T-helper 2 cell treated with Interferon-gamma antibody and Interleukin-4, amounts not matched to agents 100 ng/mL and 5 ng/mL, for 36 hours (primary cell): ENCODE measurements at regions not wholly inside any gene's neighbourhood (a gene's known extent, or its start where the extent isn't known, plus 50 kb on each side); places are given as distances from the start of the nearest gene placed in this dataset.

Experiments used
- intact Hi-C: fragments of 100-400 bp; cut with micrococcal nuclease; formaldehyde crosslinking; loops from one replicate; pipeline ENCODE4 v1.15.1; 2023

- intact Hi-C loops, result no loop called here
Observed at GRCh38 chr16:87061243-87061920, 255.8 kb downstream of the C16orf95 start.

- intact Hi-C loops, result loop anchor here (1.0 kb wide), 1 partner anchor 500 kb away; no protein-coding TSS in a partner anchor
Observed at GRCh38 chr16:87062569-87063442, 254.4 kb downstream of the C16orf95 start.

DNA sequence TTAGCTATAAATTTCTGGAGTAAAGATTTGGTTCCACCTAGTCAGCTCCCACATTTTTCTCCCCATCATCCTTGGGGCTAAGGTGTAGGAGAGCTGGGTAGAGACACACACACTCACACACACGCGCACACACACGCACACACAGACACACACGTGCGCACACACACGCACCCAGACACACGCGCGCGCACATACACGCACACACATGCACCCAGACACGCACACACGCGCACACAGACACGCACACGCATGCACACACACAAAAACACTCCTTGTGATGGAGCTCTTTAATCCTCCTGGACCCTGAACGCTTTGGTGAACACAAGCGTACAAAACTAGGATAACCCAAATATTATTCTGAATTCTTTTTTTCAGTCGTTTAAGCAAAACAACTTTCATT is 253.6 kb downstream of the C16orf95 start:
- intact Hi-C loops, result no loop called here

DNA sequence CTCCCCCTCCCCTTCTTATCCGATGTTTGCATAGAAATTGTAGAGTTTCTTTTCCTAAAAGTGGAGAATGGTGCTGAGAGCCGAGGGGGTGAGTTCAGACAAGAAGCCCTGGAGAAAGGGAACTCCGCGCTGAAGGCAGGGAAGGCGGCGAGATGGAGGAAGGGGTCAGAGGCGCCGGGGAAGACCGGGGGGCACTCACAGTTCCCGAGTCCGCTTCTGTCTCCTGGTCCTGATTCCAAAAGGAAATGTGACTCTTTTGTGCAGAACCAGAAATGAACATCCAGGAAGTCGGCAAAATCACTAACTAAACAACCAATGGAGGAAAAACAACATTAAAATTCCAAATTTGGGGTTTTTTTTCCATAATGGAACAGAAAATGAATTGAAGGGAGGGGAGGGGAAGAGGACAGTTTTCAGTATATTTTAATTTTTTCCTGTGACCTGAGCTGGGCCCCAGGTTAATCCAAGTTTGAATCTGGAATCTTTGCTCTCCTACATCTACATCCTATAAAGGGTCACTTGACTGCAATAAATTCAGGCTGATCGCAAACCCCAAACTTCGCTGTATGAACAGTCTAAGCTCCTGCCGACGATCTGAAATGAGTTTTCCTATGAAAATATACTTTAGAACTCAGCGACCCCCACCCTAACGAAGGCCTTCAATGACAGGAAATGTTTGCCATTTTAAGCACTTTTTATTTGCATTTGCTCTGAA is 252.3 kb downstream of the C16orf95 start:
- intact Hi-C loops, result no loop called here

DNA sequence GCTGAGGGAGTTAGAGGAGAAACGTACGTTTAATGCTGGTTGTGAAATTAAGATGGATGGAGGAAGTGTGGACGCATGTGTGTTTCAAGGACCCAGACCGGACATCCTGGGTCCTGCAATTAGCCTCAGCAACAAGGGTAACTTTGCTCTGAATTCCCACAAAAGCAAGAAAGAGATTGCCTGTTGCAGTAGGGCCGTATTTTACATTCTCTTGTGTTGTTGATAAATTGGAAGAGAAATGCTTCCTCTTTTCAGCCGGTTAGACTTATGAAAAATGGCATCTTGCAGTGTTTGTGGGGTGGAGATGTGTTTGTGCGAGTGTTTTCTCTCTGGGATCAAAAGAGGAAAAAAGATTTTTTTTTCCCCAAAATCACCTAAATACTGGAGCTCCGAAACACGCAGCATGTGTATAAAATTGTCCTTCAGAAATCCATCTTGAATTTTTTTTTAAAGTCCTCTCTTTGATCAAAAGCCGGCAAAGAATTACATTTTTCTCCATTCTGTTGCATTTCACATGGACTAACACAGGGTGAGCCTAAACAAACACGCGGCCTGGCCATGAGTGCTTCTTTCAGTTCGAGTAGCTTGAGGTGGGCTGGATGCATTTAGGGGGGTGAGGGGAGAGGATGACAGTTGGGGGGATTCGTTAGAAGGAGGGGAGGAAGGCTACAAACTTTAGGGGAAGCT is 251.6 kb downstream of the C16orf95 start:
- intact Hi-C loops, result no loop called here

GRCh38 chr16:87066133-87067002 is 250.8 kb downstream of the C16orf95 start:
- intact Hi-C loops, result no loop called here

DNA sequence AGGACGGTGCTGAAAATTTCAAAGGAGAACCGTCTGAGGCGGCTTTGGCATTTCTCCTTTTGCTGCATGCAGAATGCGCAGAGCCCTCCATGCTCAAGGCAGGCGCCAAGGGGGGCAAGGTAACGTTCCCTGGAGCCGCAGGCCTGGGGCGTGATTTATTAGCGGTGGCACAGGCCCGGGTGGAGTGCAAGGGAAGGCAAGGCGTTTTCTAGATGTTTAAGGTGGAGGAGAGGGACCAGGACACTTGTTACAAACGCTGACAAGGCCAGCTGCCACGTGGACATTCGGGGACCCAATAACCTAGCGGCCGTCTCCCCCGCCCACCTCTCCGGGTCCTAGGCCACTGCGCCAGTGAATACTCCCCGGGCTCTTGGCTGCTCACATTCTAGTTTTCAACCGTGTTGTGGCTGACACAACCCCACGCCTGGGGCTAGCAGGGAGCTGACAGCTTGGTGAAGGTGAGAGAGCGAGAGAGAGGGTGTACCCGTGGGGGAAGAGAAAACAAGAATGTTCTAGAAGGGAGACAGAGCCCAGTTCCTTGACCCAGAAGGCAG is 250.1 kb downstream of the C16orf95 start:
- intact Hi-C loops, result no loop called here

GRCh38 chr16:87067836-87068761 is 249.1 kb downstream of the C16orf95 start:
- intact Hi-C loops, result no loop called here

DNA sequence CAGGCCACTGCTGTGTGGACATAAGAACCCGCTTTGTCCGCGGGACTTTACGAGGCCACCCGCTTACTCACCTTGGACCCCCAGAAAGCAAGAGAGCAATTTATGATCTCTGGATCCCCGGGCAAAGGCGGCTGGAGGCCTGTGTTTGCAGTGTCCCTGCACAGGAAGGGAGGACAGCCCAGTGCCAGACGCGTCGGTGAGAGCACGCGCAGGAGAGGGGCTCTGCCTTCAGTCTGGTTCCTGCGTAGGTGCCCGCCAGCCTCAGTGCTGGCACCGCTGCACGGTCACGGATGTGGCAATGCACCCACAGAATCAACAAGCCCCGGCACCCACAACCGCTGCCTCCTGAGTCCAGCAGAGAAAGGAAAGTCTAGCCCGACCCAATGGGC is 248.4 kb downstream of the C16orf95 start:
- intact Hi-C loops, result no loop called here

- intact Hi-C loops, result no loop called here
Observed at GRCh38 chr16:87070657-87071056, 246.5 kb downstream of the C16orf95 start.

GRCh38 chr16:87072101-87072500 is 245.1 kb downstream of the C16orf95 start:
- intact Hi-C loops, result no loop called here

DNA sequence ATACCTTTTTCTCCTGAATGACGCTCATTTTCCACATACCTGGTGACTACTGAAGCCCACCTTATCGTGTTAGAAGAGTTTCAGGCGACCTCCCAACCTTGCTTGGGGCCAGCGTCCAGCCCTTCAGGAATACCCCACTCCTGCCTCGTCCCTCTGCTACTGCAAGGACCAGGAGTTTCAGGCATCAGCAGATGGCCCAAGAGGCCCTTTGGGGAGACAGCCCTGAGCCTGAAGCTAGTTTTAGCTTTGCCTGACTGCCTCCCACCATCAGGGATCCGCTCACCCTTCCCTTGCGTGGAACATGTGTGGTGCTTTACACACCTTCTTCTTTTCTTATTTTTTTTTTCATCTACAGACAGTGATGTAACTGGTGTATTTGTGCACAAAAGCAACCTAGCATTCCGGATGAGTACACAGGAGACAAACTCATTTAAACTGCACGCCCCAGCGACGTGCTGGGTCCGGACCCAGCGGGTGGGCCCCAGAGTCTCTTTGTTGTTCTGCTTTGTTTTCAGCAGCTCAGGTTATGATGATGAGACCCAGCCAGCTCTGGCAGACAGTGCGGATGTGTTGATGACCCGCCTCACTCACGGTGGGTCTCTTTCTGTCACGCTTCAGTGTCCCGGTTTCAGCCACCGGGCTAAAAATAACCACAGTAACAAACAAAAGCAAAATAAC is 242.4 kb downstream of the C16orf95 start:
- intact Hi-C loops, result loop anchor here (5.0 kb wide), 1 partner anchor 512 kb away; no protein-coding TSS in a partner anchor

GRCh38 chr16:87075319-87075860 is 241.8 kb downstream of the C16orf95 start:
- intact Hi-C loops, result loop anchor here (5.0 kb wide), 1 partner anchor 513 kb away; no protein-coding TSS in a partner anchor

DNA sequence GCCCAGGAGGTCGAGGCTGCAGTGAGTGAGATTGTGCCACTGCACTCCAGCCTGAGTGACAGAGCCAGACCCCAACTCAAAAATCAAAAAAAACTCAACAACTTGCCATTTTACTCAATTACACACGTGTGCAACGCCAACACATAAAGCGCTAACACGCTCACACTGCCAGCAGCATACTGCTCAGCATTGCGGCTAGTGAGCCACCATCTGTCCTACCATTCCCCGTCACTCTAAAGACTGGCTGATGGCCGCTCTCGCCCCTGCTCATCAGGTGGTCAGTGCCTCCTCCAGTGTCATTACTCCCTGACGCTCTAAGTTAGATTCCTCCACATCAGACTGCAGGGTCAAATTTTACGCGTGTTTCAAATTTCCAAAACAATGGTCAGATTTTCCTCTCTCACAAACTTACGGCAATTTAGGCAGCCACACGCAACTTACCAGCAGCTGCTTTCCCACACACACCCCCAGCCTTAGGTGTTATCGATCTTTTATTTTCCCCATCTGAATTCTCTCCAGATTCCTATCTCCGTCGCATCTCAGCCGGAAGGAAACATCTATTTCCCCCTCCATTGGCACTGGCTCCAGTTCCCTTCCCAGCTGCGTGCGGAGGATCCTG is 240.8 kb downstream of the C16orf95 start:
- intact Hi-C loops, result loop anchor here (5.0 kb wide), 1 partner anchor 514 kb away; no protein-coding TSS in a partner anchor

GRCh38 chr16:87076950-87077749 is 240.0 kb downstream of the C16orf95 start:
- intact Hi-C loops, result loop anchor here (5.0 kb wide), 1 partner anchor 515 kb away; no protein-coding TSS in a partner anchor

DNA sequence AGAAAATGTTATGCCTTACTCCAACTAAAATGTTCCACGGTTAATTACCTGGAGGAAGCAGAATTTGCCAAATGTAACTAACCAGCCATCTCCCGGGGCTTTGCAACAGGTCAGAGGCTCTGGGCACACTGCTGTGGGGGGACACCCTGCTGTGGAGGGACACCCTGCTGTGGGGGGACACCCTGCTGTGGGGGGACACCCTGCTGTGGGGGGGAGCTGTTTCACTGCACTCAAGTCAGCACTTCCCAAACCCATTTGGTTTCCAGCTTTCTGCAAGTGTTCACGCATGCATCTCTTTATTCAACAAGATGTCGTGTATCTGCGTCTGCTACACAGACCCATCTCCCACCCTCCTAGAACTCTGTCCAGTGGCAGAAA is 239.5 kb downstream of the C16orf95 start:
- intact Hi-C loops, result loop anchor here (5.0 kb wide), 1 partner anchor 515 kb away; no protein-coding TSS in a partner anchor
